ENCODE measurements at regions not wholly inside any gene's neighbourhood (a gene's known extent, or its start where the extent isn't known, plus 50 kb on each side); places are given as distances from the start of the nearest gene placed in this dataset.

GRCh38 chr1:170853302-170853701, 82.0 kb upstream of the MROH9 start:
- Histone ChIP-seq H3K4me2 (ENCODE audit: low read depth, low read length) (no peak overlapping the region), H3K4me1 (ENCODE audit: insufficient read depth, low read length) (no peaks in the 10 kb centered on the region), H3K36me3 (replicated peaks in 1 of 2; ENCODE audit: control insufficient read depth in 1 of 2, insufficient read depth in 2 of 2, low read length in 2 of 2) (no peaks in the 10 kb centered on the region), H3K4me3 (replicated peaks in 1 of 3; ENCODE audit: insufficient read depth in 1 of 3, low read depth in 2 of 3, low read length in 3 of 3) (no peak overlapping the region), H3K9ac (ENCODE audit: insufficient read depth, low read depth, low read length) (no peak overlapping the region), H3K27me3 (ENCODE audit: control insufficient read depth in 1 of 2, insufficient read depth in 2 of 2, low read length in 2 of 2) (no peaks in the 10 kb centered on the region), H3K79me2 (ENCODE audit: insufficient read depth, low read length) (no peaks in the 10 kb centered on the region), H4K20me1 (ENCODE audit: insufficient read depth, low read length) (no peaks in the 10 kb centered on the region), H3K9me3 (ENCODE audit: low read length) (no peaks in the 10 kb centered on the region; the same call in 1 of the 2 replicates), H3K27ac (ENCODE audit: extremely low read length, insufficient read depth, low read length) (no peak overlapping the region), H2AFZ (ENCODE audit: low read length) (no peak overlapping the region)
- BruUV-seq (replicated peaks) = no TSS peak
- ChIA-PET CTCF (ENCODE audit: low intra/inter-chr PET ratio, low total read pairs) (no interaction called here), POLR2A (no interaction called here)
- intact Hi-C loops (cut with micrococcal nuclease; ENCODE audit: unreplicated experiment) (no loop called here), in situ Hi-C loops (cut with HindIII; ENCODE audit: extremely low pct_ligation_motif_present, low pct_unique_long_range_greater_than_20kb) (no loop called here)
- WGBS (ENCODE audit: low lambda C conversion rate) = 55% methylated on average over 5 of the region's 5 CpGs
- DNase-seq (ENCODE audit: low spot score) (no peak), FAIRE-seq (no peak), ATAC-seq (no peak)
- TF ChIP-seq ZSCAN22 (CRISPR knock-in tag; IDR thresholded peaks at IDR 0.05) (no peak), EHMT2 (IDR thresholded peaks at IDR 0.05; ENCODE audit: borderline replicate concordance, low read depth, low read length) (no peak), RNF219 (CRISPR knock-in tag; IDR thresholded peaks at IDR 0.05) (no peak), ZSCAN9 (CRISPR knock-in tag; IDR thresholded peaks at IDR 0.05; ENCODE audit: borderline replicate concordance) (no peak), ESRRA (CRISPR knock-in tag; IDR thresholded peaks at IDR 0.05; ENCODE audit: low read depth) (no peak), BATF2 (CRISPR knock-in tag; IDR thresholded peaks at IDR 0.05) (no peak), ZNF513 (CRISPR knock-in tag; conservative IDR thresholded peaks at IDR 0.05) (no peak), ZNF609 (CRISPR knock-in tag; IDR thresholded peaks at IDR 0.05; ENCODE audit: borderline replicate concordance) (no peak), ZNF556 (CRISPR knock-in tag; IDR thresholded peaks at IDR 0.05; ENCODE audit: borderline replicate concordance) (no peak), ZNF136 (CRISPR knock-in tag; IDR thresholded peaks at IDR 0.05; ENCODE audit: low read depth) (no peak), ARID5B (CRISPR knock-in tag; IDR thresholded peaks at IDR 0.05) (no peak), GATAD1 (CRISPR knock-in tag; IDR thresholded peaks at IDR 0.05) (no peak)
